HG03342 (cell line): ENCODE measurements at regions not wholly inside any gene's neighbourhood (a gene's known extent, or its start where the extent isn't known, plus 50 kb on each side); places are given as distances from the start of the nearest gene placed in this dataset.

Experiments
- ATAC-seq: cut with Tn5 transposase; IDR thresholded peaks from one replicate; pipeline ENCODE4 v1.9.1; 2021; ENCODE audit warnings: mild to moderate bottlenecking, moderate library complexity; ENCODE audit not compliant: unreplicated experiment

DNA sequence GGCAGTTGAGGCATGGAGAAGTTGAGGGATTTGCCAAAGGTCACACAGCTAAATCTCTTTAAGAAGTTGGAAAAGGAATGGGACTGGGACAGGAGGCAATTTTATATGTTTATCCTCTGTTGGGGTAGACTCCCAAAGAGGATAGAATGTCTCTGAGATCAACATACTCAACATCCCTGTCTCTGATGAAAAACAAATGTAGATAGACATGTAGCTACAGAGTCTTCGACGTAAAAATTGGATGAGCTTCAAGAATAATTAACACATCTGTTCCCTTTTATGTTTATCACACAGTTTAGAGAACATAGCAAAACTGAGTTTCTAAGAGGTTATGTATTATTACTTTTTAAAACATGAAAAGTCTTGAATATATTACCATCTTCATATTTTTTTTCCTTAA is 204.6 kb upstream of the CD180 start:
- ATAC-seq = no peak

DNA sequence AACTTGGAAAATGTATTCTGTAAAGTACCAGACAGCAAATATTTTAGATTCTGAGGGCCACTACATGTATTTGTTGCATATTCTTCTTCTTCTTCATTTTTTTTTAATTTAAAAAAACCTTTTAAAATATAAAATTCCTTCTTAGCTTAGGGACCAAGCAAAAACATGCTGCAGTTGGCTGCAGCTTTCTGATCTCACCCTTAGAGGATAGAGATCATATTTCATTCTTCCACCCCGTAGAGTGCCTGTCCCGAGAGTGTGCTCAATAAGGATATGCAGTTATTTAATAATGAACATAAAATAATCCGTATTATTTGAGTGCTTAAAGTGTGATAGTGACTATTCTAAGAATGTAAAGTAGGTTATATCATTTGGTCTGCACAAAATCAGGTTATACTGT is 204.2 kb upstream of the CD180 start:
- ATAC-seq = no peak

DNA sequence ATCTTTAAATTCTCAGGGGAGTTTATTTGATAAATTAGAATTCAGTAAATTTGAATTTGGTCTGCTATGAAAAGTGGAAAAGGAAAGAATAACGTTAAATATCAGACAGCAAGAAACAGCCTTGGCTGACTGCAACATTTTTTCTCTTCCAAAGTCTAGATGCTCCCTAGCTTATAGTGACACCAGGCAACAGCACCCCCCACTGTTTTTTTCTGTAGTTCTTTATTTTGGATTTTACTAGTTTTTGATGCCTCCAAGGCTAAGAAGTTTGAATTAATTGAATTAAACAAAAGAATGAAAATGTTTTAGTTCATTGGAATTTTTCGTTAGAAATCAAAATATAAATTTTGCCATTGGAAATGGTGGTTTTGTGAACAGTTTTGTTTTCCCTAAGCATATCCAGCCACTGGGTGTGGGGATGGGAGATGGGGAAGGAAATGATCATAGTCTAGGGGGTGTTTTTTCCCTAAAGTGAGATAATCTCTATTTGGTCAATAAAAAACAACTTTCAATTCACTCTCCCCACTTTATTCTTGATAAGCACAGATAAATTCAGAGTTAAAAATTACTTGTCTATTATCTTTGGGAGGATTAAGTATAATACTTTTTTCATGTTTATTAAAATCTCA is 199.3 kb upstream of the CD180 start:
- no peak for ATAC-seq

DNA sequence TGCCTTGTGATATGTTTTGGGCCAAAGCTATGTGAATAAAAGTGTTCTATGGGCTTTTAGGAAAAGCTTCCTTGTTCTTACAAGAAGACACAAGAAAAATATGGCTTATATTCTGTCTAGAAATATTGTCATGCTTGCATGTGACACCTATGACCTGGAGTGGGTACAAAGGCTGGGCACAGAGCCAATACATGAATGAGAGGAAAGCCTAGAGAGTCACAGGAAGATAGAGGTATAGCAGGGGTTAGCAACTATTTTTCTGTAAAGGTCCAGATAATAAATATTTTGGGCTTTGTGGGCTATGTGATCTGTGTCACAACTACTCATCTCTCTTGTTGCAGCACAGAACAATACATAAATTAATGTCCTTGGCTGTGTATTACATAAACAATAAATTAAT is 196.6 kb upstream of the CD180 start:
- ATAC-seq = no peak

DNA sequence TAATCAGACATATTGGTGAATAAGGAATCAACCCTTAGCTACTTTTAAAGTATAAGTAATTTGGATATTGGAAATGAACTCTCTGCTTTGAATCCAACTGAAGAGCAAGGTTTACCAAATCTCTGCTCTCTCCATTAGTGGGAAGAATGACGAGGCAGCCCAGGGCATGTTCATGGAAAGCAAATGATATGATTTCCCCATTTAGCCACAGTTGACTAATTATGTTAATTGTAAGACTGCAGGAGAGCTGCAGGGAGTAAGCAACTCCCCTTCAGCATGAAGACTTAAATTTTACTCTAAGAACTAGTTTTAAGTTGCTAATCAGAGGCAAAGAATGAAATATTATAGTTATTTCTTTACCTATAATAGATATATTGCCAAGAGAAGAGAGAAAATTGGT is 194.3 kb upstream of the CD180 start:
- no peak for ATAC-seq

DNA sequence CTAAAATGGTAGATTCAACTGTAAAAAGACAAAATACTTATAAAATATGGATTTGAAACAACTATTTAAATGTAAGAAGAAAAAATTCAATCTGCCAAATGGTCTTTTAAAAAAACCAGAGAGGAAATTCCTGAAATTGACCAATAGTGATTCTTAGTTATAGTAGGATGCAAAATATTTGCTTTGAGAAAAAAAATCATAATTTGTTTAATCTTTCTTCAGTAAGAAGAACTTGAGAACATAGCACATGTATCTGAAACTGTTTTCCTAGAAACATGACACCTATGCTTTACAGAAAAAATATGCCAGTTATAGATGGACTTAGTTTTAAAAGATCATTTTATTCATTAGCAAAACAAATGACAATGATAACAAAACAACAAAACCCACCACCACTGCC is 186.9 kb upstream of the CD180 start:
- ATAC-seq = no peak

DNA sequence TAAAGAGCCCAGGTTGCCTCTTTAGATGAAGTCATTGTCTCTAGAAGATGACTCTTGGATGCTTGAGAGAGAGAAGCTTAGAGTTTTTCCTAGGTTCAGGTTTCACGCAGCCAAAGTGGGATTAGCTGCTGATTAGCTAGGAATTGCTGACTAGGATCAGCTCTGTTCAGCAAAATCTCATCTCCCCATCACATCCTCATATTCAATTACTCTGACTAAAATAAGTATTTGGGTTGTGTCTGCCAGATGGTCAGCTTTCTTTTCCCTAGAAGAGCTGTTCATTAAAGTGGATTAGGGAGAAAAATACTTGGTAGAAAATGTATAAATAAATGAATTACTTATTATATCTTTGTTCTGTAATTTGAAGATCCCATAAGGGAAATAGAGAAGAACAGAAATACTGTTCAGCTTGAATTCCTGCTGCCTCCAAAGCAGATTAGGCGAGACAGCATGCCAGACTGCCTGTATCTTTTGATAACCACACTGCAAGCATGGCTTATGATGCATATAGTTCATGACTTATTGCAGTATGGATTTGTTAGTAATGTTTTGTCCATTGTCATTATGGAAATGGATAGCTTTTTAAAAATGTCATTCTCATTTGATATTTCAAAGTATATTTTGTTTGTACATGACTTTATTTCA is 184.8 kb upstream of the CD180 start:
- ATAC-seq = no peak

DNA sequence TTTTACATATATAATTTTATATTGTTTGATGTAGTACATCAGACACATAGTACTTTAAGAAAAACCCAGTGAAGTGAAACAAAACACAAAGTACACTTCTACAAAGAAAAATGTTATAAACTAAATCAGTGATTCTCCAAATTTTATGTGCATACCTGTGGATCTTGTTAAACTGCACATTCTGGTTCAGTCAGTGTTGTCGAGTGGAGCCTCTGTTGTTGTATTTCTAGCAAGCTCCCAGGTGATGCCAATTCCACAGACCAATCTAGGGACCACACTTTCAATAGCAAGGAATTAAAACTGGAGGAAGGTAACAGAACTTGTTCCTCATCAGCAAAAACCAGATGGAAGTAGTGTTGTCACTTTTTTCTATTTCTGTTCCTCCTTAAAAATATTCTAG is 183.8 kb upstream of the CD180 start:
- no peak for ATAC-seq

DNA sequence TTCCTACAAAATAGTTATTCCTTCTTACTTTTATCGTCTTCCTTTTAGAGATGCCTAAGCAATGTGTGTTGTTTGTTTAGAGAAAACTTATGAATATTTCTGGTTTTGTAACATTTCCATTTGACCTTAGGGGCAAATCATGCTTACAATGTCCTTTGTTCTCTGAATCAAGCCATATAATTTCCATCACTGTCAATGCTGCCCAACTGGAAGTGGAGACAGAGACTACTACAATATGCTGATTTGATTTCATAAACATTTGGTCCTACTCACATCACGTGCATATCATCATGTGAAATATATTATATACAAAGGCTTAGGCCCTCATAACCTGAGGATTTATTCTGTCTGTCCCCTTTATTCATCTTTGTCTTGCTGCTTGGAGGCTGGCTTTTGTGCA is 183.2 kb upstream of the CD180 start:
- no peak for ATAC-seq

DNA sequence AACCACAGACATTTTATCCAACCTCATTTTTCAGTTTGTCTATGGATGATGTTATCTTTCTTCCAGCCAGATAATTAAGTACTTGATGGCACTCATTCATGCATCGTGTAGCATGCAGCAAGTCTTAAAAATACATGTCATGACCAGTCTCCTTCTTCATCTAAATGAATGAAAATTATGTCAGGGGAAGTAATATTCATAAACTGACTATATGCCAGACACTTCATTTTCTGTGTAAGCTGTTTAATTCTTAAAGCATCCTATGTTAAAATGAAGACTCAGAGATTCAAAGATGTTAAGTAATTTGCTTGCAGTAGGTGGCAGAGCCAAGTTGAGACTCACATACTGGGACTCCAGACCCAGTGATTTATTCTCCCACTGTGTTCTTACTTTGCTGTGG is 181.7 kb upstream of the CD180 start:
- ATAC-seq = no peak

DNA sequence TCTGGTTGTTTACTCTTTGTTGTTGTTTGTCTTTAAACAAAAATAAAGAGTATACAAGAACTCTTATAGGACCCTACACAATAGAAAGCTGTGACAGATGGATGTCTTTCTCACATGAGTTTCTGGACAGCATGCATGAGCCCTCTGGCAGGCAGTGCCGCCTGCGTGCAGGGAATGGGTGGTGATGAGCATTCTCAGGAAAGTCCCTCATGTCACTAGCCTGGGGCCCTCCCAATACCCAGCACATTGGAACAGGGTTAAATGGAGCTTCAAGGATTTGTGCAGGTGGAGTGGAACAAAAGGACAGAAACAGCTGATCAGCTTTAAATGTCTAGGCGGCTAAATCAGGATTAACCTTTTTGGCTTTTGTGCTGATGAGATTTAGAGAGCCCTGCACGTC is 181.0 kb upstream of the CD180 start:
- no peak for ATAC-seq

DNA sequence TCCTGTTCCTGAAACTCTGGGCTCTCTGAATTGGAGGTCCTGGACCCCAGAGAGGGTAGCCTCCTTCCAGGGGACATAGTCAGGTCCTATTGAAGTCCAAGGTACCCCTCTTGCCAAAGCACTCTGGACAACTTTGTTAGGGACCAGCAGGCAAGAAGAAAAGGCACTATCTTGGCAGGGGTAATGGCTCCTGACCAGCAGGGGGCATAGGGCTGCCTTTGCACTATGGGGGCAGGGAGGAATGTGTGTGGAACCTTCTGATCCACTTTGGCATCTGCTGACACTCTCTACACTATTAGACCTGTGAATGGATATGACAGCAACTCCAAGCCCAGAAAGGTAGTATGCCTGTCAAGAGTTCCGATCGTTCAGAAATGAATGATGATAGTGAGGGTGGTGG is 179.0 kb upstream of the CD180 start:
- ATAC-seq = no peak

DNA sequence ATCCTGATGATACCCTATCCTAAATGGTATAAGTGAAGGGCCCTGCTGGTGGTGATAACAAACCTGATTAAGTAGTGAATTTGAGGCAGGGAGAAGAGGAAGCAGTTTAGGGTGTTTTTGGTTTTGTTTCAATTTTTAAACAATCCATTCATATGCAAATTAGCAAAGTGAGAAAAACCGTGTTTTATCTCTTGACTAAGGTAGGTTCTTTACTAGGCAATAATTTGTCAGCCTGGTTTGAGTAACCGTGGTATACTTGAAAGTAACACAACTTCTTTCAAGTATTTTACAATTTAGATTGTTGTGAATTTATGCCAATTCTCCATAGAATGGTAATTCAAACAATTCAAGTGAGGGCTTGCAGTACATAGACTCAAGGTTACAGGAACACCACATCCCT is 177.8 kb upstream of the CD180 start:
- no peak for ATAC-seq

DNA sequence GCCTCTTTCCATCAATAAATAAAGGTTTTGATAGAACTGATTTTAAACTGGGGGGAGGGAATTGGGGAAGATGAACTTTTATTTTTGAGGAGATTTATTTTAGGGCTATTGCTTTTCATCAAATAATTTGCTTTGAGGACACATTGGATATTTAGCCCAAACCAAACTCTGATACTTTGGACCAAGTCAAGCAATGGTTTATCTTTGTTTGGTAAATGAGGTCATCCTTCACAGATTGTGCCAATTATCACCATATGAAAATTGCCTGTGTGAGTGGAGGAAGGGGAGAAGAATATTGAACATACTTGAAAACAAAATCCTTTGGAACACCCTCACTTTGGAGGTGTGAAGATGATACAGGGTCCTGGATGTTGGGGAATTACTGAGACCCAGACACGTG is 176.9 kb upstream of the CD180 start:
- ATAC-seq = no peak

DNA sequence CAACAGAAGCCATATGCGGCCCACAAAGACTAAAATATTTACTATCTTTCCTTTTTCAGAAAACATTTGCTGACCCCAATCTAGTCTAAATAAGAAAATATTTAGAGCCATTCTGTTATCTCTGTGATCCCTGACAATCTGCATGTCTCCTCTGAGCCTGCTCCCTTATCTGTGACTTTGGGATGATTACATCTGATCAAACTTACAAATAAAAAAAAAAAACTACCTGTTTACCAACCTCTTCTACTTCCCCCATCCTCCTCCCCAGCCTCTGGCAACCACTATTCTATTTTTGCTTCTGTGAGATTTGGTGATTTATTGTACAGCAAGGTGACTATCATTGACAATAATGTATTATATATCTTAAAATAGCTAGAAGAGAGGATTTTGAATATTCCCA is 176.3 kb upstream of the CD180 start:
- ATAC-seq = no peak

DNA sequence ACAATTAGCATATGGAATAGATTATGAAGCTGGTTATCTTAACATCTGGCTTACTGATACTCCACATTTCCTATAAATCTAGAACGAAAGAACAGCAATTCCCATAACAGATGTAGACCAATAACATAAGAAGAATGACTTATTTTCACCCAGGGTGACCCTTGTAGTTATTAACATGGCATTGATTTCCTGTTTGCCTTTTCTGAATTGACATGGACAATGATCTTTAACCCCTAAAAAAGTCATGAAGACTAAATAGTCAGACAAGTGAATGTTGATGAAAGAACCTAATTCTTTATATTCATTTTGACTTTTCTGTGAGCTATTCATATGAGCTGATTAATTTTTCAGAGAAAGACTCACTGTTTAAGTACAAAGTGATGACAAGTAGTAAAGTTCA is 175.3 kb upstream of the CD180 start:
- ATAC-seq = no peak

DNA sequence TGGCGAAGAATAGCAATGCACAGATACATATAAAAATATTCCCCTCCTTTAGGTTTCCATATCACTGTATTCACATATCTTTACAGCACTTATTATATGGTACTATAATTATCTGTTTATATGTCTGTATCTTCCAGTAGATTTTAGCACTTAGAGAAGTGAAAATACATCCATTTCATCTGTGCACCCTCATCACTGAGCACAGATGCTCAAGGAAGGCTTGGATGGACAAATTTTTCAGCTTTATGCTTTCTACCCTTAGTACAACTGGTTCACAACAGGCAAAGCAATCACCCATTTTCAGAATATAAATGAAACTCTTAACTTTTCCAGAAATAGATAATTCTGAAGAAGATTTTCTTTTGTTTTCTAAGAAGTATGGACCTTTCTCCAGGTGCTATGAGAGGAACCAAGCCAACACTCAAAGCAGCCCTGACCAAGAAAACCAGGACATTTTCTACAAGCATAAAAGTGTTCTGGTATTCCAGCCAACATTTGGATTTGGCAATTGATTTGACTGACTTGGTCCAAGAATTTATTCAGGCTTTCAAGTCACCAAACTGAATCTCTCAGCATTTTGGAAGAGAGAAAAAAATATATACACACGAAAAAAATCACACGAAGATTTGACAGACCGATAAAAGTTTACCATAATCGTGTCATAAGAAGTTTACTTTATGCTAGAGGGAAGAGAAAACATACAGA is 170.2 kb upstream of the CD180 start:
- no peak for ATAC-seq

DNA sequence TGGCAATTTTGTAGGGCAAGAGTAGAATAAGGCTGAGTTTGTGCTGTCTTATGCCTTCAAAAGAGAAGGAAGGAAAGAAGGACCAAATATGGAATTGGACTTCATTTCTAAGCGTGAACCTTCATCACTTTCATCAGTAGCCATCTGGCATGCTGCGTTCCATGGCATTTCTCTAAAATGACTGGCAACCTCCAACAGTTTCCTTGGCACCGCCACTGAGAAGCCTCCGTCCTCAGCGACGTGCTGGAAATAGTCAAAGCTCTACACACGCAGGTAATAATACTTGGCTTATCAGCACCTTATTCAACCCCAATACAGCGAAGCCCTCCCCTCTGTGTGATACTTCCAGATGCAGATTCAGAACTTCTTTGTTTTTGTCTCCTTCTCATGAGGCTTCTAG is 169.7 kb upstream of the CD180 start:
- no peak for ATAC-seq

DNA sequence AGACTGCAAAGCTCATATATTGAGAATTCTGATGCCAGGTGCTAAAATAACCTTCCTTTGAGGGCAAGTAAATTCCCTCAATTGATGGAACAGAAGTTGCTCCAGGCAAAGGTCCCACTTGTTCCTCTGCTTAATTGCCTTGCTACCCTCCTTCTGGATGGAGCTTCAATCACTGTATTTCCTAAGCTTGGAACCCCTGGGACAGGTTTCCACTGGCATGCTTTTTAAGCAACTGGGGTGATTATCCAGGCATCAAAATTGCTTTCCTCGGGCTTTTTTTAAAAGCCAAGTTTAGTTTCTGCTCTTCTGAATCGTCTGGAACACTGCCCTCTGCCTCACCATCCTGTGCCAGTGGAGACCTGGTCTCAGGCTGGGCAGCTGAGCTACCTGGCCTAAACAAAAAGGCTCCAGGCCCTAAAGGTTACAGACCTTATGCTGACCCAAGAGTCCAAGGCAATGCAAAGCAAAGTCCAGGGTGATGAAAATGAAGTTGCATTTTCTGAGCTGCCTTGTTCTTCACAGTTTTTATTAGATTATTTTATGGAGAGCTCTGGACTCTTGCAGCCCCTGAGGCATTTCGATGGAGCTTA is 167.9 kb upstream of the CD180 start:
- no peak for ATAC-seq

DNA sequence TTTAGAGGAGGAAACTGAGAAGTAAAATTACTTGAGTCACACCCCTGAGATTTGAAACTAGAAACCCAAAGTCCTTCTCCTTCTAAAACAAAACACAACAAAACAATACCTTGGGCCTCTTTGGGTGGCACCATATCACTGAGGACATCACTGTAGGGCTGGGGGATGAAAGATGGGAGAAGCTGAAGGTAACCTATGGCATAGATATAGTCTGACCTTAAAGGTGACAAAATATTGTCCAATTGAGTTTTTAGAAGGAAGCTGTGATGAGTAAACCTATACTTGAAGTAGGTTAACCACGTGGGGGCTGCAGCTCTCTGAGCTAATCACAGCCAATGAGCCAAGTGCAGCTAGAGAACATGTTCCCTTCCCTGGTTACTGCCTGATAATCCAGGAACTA is 167.4 kb upstream of the CD180 start:
- ATAC-seq = no peak

DNA sequence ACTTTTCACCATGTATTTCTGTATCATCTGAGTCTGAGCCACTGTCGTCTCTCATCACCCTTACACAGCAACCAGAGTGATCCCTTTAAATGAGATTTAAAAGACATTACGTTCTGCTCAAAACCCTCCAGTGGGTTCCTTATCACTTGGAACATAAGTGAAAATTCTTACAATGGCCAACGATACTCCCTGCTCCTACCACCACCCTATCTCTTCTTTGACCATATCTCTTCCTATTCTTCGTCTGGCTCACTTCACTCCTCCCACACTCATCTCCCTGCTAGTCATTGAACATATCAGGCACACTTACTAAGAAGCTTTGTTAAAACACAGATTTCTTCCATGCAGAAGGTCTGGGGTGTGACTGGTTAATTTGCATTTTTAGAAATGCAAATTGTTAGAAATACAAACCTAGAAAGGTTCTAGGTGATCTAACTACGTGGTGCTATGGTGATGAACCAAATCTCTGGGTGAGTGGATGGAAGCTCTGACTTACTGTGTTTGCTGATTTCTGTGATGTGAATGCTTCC is 166.6 kb upstream of the CD180 start:
- no peak for ATAC-seq
